RWPE2 (cell line): ENCODE measurements at regions not wholly inside any gene's neighbourhood (a gene's known extent, or its start where the extent isn't known, plus 50 kb on each side); places are given as distances from the start of the nearest gene placed in this dataset.
"Not testable (repeated sequence)": the region's sequence is repeated elsewhere in the genome, so short reads cannot be mapped to it uniquely, and the experiment has no call there.

Source experiments
- ATAC-seq: fragments of 200-7000 bp; cut with Tn5 transposase; 3 replicates; pipeline ENCODE4 v1.9.1; 2021; ENCODE audit warnings: low read depth
- DNase-seq: peaks from one replicate; pipeline ENCODE4 v3.0.0-alpha.2; 2020; ENCODE audit warnings: low spot score
- H3K27ac ChIP-seq: fragments of 450-650 bp; 2 replicates; pipeline ENCODE4 v1.5.1; 2017; ENCODE audit warnings: mild to moderate bottlenecking; ENCODE audit not compliant: poor library complexity, severe bottlenecking
- H3K27me3 ChIP-seq: fragments of 250-450 bp; sonication (Bioruptor Pico); 2 replicates; pipeline ENCODE4 v1.5.1; 2021; ENCODE audit warnings: mild to moderate bottlenecking, moderate library complexity; ENCODE audit not compliant: insufficient read depth, poor library complexity, severe bottlenecking
- H3K36me3 ChIP-seq: fragments of 250-450 bp; sonication (Bioruptor Pico); 2 replicates; pipeline ENCODE4 v1.5.1; 2020; ENCODE audit warnings: low read depth, mild to moderate bottlenecking, moderate library complexity
- H3K4me1 ChIP-seq: fragments of 250-450 bp; sonication (Bioruptor Pico); 2 replicates; pipeline ENCODE4 v1.5.1; 2021; ENCODE audit warnings: mild to moderate bottlenecking, moderate library complexity; ENCODE audit not compliant: insufficient read depth, poor library complexity, severe bottlenecking
- H3K4me3 ChIP-seq: fragments of 250-450 bp; sonication (Bioruptor Pico); 2 replicates; pipeline ENCODE4 v1.5.1; 2021; ENCODE audit warnings: mild to moderate bottlenecking, moderate library complexity; ENCODE audit not compliant: severe bottlenecking
- H3K9me3 ChIP-seq: fragments of 250-450 bp; sonication (Bioruptor Pico); 2 replicates; pipeline ENCODE4 v1.5.1; 2021; ENCODE audit warnings: mild to moderate bottlenecking, moderate library complexity; ENCODE audit not compliant: severe bottlenecking
- CTCF ChIP-seq: fragments of 450-650 bp; IDR thresholded peaks from one replicate; pipeline ENCODE4 v1.5.1; 2017; ENCODE audit warnings: mild to moderate bottlenecking, moderate library complexity; ENCODE audit not compliant: poor library complexity, severe bottlenecking

- H3K27me3 ChIP-seq = no peaks in the 10 kb centered on the region
- no peak overlapping the region for H3K27ac ChIP-seq
- no peak for DNase-seq
- TF ChIP-seq CTCF = no peak
- H3K4me3 ChIP-seq = no peak overlapping the region
- H3K9me3 ChIP-seq = no peaks in the 10 kb centered on the region
- no peaks in the 10 kb centered on the region for H3K36me3 ChIP-seq
- no peak for ATAC-seq
- H3K4me1 ChIP-seq = no peaks in the 10 kb centered on the region
Measured at GRCh38 chr2:34234823-34235222, 635.7 kb upstream of the FAM98A start.

GRCh38 chr2:34229998-34230397 lies 630.9 kb upstream of the FAM98A start:
- H3K4me3 ChIP-seq = no peak overlapping the region
- no peaks in the 10 kb centered on the region for H3K4me1 ChIP-seq
- ATAC-seq = no peak
- no peaks in the 10 kb centered on the region for H3K27me3 ChIP-seq
- H3K9me3 ChIP-seq = no peaks in the 10 kb centered on the region
- DNase-seq = no peak
- TF ChIP-seq CTCF = no peak
- H3K36me3 ChIP-seq = no peaks in the 10 kb centered on the region
- no peak overlapping the region for H3K27ac ChIP-seq

GRCh38 chr2:34215174-34215573 lies 616.1 kb upstream of the FAM98A start:
- Histone ChIP-seq H3K27me3 (peaks cover 6% of the 10 kb centered on the region), H3K27ac (no peak overlapping the region), H3K9me3 (no peaks in the 10 kb centered on the region), H3K4me1 (no peaks in the 10 kb centered on the region), H3K4me3 (no peak overlapping the region), H3K36me3 (no peaks in the 10 kb centered on the region)
- TF ChIP-seq CTCF = no peak
- no peak for ATAC-seq
- DNase-seq = no peak

GRCh38 chr2:34210382-34210781 lies 611.3 kb upstream of the FAM98A start:
- not testable (repeated sequence) for H3K27ac ChIP-seq, ATAC-seq, H3K4me3 ChIP-seq, H3K4me1 ChIP-seq, H3K36me3 ChIP-seq, DNase-seq, H3K27me3 ChIP-seq, H3K9me3 ChIP-seq

- no peak for TF ChIP-seq CTCF
- H3K36me3 ChIP-seq = no peaks in the 10 kb centered on the region
- no peaks in the 10 kb centered on the region for H3K9me3 ChIP-seq
- no peak overlapping the region for H3K27ac ChIP-seq
- H3K4me3 ChIP-seq = no peak overlapping the region
- no peak for DNase-seq
- H3K27me3 ChIP-seq = no peaks in the 10 kb centered on the region
- no peak for ATAC-seq
- no peaks in the 10 kb centered on the region for H3K4me1 ChIP-seq
Measured at GRCh38 chr2:34204560-34204959, 605.5 kb upstream of the FAM98A start.
